Loucy (cell line): ENCODE measurements at regions not wholly inside any gene's neighbourhood (a gene's known extent, or its start where the extent isn't known, plus 50 kb on each side); places are given as distances from the start of the nearest gene placed in this dataset.

Experiments used
- H2AFZ ChIP-seq: fragments of 200-600 bp; sonication (generic); 2 replicates; pipeline ENCODE4 v1.6.0; 2016; ENCODE audit warnings: antibody characterized with exemption, mild to moderate bottlenecking, low read length, moderate library complexity
- H3F3A ChIP-seq: fragments of 200-600 bp; 2 replicates; pipeline ENCODE4 v1.6.0; 2016; ENCODE audit warnings: antibody characterized with exemption, low read depth, mild to moderate bottlenecking
- H3K27me3 ChIP-seq: fragments of 200-600 bp; sonication (generic); 2 replicates; pipeline ENCODE4 v1.6.1; 2014; ENCODE audit warnings: low read length, mild to moderate bottlenecking; ENCODE audit not compliant: insufficient read depth, poor library complexity, severe bottlenecking
- H3K36me3 ChIP-seq: fragments of 200-600 bp; sonication (generic); 2 replicates; pipeline ENCODE4 v1.6.1; 2016; ENCODE audit warnings: low read length; ENCODE audit not compliant: insufficient read depth
- H3K4me1 ChIP-seq: fragments of 200-600 bp; sonication (generic); 2 replicates; pipeline ENCODE4 v1.5.1; 2014; ENCODE audit warnings: low read length, mild to moderate bottlenecking; ENCODE audit not compliant: insufficient read depth, poor library complexity, severe bottlenecking
- H3K4me2 ChIP-seq: fragments of 200-600 bp; sonication (generic); 2 replicates; pipeline ENCODE4 v1.6.0; 2014; ENCODE audit warnings: antibody characterized with exemption, low read length, low read depth, mild to moderate bottlenecking; ENCODE audit not compliant: poor library complexity, severe bottlenecking
- H3K4me3 ChIP-seq: fragments of 200-600 bp; sonication (generic); 2 replicates; pipeline ENCODE4 v1.5.1; 2014; ENCODE audit warnings: low read length, mild to moderate bottlenecking, mixed read lengths; ENCODE audit not compliant: poor library complexity, severe bottlenecking
- H3K79me2 ChIP-seq: fragments of 200-600 bp; sonication (generic); 2 replicates; pipeline ENCODE4 v1.6.1; 2014; ENCODE audit warnings: low read length; ENCODE audit not compliant: insufficient read depth
- H3K9ac ChIP-seq: fragments of 200-600 bp; sonication (generic); 2 replicates; pipeline ENCODE4 v1.6.0; 2014; ENCODE audit warnings: mild to moderate bottlenecking, low read depth, low read length, moderate library complexity; ENCODE audit not compliant: poor library complexity, severe bottlenecking
- H3K9me2 ChIP-seq: fragments of 200-600 bp; sonication (generic); replicated peaks from 2 replicates; pipeline ENCODE4 v1.6.1; 2016; ENCODE audit warnings: low read depth, low read length, mixed read lengths
- H3K9me3 ChIP-seq: fragments of 200-600 bp; sonication (generic); 2 replicates; pipeline ENCODE4 v1.6.1; 2014; ENCODE audit warnings: mild to moderate bottlenecking, antibody characterized with exemption, low read length, low read depth; ENCODE audit not compliant: insufficient read depth
- H4K20me1 ChIP-seq: fragments of 200-600 bp; sonication (generic); 2 replicates; pipeline ENCODE4 v1.6.0; 2014; ENCODE audit warnings: antibody characterized with exemption, low read length, mild to moderate bottlenecking; ENCODE audit not compliant: insufficient read depth, poor library complexity, severe bottlenecking
- CTCF ChIP-seq: fragments of 200-600 bp; sonication (generic); conservative IDR thresholded peaks from 2 replicates; pipeline ENCODE4 v1.5.1; 2014; ENCODE audit warnings: mild to moderate bottlenecking, antibody characterized with exemption, low read length
- EZH2phosphoT487 ChIP-seq: fragments of 200-600 bp; IDR thresholded peaks from 2 replicates; pipeline ENCODE4 v1.6.1; 2018; ENCODE audit warnings: antibody characterized with exemption, mild to moderate bottlenecking, moderate library complexity, borderline replicate concordance

- Histone ChIP-seq H3K9me3 (no peaks in the 10 kb centered on the region), H3K9ac (no peak overlapping the region), H3K36me3 (no peaks in the 10 kb centered on the region), H3K4me3 (peak overlapping the region; percentile 54), H3F3A (no peaks in the 10 kb centered on the region), H3K4me1 (no peaks in the 10 kb centered on the region), H4K20me1 (no peaks in the 10 kb centered on the region), H3K79me2 (no peaks in the 10 kb centered on the region), H2AFZ (peak overlapping the region; percentile 90), H3K9me2 (no peaks in the 10 kb centered on the region), H3K27me3 (no peaks in the 10 kb centered on the region), H3K4me2 (peak overlapping the region; percentile 60)
- TF ChIP-seq CTCF (peak; percentile 63), EZH2phosphoT487 (no peak)
Measured at GRCh38 chr21:22575165-22575584, 1577.0 kb downstream of the NCAM2 start.

GRCh38 chr21:22579741-22580140 is 1581.5 kb downstream of the NCAM2 start:
- Histone ChIP-seq H3K4me1 (no peaks in the 10 kb centered on the region), H4K20me1 (no peaks in the 10 kb centered on the region), H3K36me3 (no peaks in the 10 kb centered on the region), H3K4me2 (no peak overlapping the region), H3K4me3 (no peak overlapping the region), H3K9me3 (no peaks in the 10 kb centered on the region), H3K9me2 (no peaks in the 10 kb centered on the region), H3F3A (no peaks in the 10 kb centered on the region), H3K9ac (no peak overlapping the region), H3K79me2 (no peaks in the 10 kb centered on the region), H3K27me3 (no peaks in the 10 kb centered on the region), H2AFZ (no peak overlapping the region)
- TF ChIP-seq EZH2phosphoT487 (no peak), CTCF (no peak)

- TF ChIP-seq EZH2phosphoT487 (no peak), CTCF (no peak)
- H3K4me3 ChIP-seq: no peak overlapping the region
- H3K36me3 ChIP-seq: no peaks in the 10 kb centered on the region
- no peaks in the 10 kb centered on the region for H3K79me2 ChIP-seq
- no peaks in the 10 kb centered on the region for H3K27me3 ChIP-seq
- H4K20me1 ChIP-seq: no peaks in the 10 kb centered on the region
- no peaks in the 10 kb centered on the region for H3K9me2 ChIP-seq
- H3F3A ChIP-seq: no peaks in the 10 kb centered on the region
- H3K9ac ChIP-seq: no peak overlapping the region
- no peak overlapping the region for H3K4me2 ChIP-seq
- no peak overlapping the region for H2AFZ ChIP-seq
- no peaks in the 10 kb centered on the region for H3K4me1 ChIP-seq
- H3K9me3 ChIP-seq: no peaks in the 10 kb centered on the region
Measured at GRCh38 chr21:22582026-22582425, 1583.8 kb downstream of the NCAM2 start.
